HEK293T (cell line): ENCODE measurements at regions not wholly inside any gene's neighbourhood (a gene's known extent, or its start where the extent isn't known, plus 50 kb on each side); places are given as distances from the start of the nearest gene placed in this dataset.

Experiments used
- CTCF ChIA-PET: fragments of 350-600 bp; formaldehyde crosslinking; extraction: SDS; loops from one replicate; lab custom pipeline; 2021; ENCODE audit warnings: antibody characterized with exemption, inconsistent platforms; lab: Yijun Ruan, JAX
- POLR2A ChIA-PET: fragments of 350-600 bp; formaldehyde crosslinking; extraction: SDS; loops from one replicate; lab custom pipeline; 2020; ENCODE audit warnings: antibody characterized with exemption, inconsistent platforms; lab: Yijun Ruan, JAX
- DNase-seq: peaks from one replicate; pipeline ENCODE4 v3.0.0; 2012; ENCODE audit warnings: mixed read lengths; ENCODE audit errors: extremely low spot score
- ARNT ChIP-seq: fragments of 450-650 bp; IDR thresholded peaks from 2 replicates; pipeline ENCODE4 v1.6.1; 2017; ENCODE audit warnings: mild to moderate bottlenecking
- BHLHE40 ChIP-seq: fragments of 450-650 bp; IDR thresholded peaks from 2 replicates; pipeline ENCODE4 v1.6.1; 2016; ENCODE audit warnings: mild to moderate bottlenecking, moderate library complexity, borderline replicate concordance
- CTBP1 ChIP-seq: fragments of 450-650 bp; IDR thresholded peaks from 2 replicates; pipeline ENCODE4 v1.6.1; 2016; ENCODE audit warnings: borderline replicate concordance
- ELF4 ChIP-seq: fragments of 450-650 bp; IDR thresholded peaks from 2 replicates; pipeline ENCODE4 v1.6.1; 2017; ENCODE audit warnings: antibody characterized with exemption
- FOXA1 ChIP-seq: fragments of 450-650 bp; IDR thresholded peaks from 2 replicates; pipeline ENCODE4 v1.6.1; 2016; ENCODE audit warnings: mild to moderate bottlenecking
- FOXK2 ChIP-seq: fragments of 450-650 bp; IDR thresholded peaks from 2 replicates; pipeline ENCODE4 v1.6.1; 2016; ENCODE audit warnings: mild to moderate bottlenecking
- FOXM1 ChIP-seq: fragments of 450-650 bp; IDR thresholded peaks from 2 replicates; pipeline ENCODE4 v1.6.1; 2017; ENCODE audit warnings: mild to moderate bottlenecking, borderline replicate concordance
- HDGF ChIP-seq: fragments of 450-650 bp; IDR thresholded peaks from 2 replicates; pipeline ENCODE4 v1.6.1; 2017; ENCODE audit warnings: antibody characterized with exemption, borderline replicate concordance
- L3MBTL2 ChIP-seq: fragments of 450-650 bp; conservative IDR thresholded peaks from 2 replicates; pipeline ENCODE4 v1.6.1; 2016; ENCODE audit warnings: mild to moderate bottlenecking
- LEF1 ChIP-seq: fragments of 450-650 bp; IDR thresholded peaks from 2 replicates; pipeline ENCODE4 v1.6.1; 2017; ENCODE audit warnings: mild to moderate bottlenecking, borderline replicate concordance
- NFRKB ChIP-seq: fragments of 450-650 bp; IDR thresholded peaks from 2 replicates; pipeline ENCODE4 v1.6.1; 2016; ENCODE audit warnings: mild to moderate bottlenecking, moderate library complexity
- PKNOX1 ChIP-seq: fragments of 450-650 bp; IDR thresholded peaks from 2 replicates; pipeline ENCODE4 v1.6.1; 2016
- SP1 ChIP-seq: fragments of 450-650 bp; IDR thresholded peaks from 2 replicates; pipeline ENCODE4 v1.6.1; 2017
- SUZ12 ChIP-seq: fragments of 450-650 bp; IDR thresholded peaks from 2 replicates; pipeline ENCODE4 v1.6.1; 2016; ENCODE audit warnings: mild to moderate bottlenecking
- TARDBP ChIP-seq: fragments of 450-650 bp; IDR thresholded peaks from 2 replicates; pipeline ENCODE4 v1.6.1; 2016
- ZNF384 ChIP-seq: fragments of 450-650 bp; IDR thresholded peaks from 2 replicates; pipeline ENCODE4 v1.6.1; 2016

DNA sequence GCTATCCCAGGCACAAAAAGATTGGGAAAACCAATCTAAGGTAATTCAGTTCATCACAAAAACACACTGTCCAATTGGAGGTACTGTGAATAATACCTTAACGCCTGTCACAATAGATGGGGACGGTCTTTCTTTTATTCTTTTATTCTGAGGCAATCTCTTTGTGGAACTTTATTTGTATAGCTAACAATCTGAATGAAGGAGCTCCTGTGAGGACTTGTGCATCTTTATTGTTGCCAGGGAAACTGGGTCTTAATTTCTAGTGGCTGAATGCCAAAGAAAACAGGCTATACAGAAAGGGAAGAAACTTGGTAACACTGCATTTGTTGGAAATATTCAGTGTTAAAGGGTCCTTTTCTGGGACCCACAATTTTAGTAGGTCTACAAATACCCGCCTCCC, 546.9 kb upstream of the C9orf72 start:
- TF ChIP-seq ARNT (no peak), SP1 (no peak), ZNF384 (no peak), PKNOX1 (no peak), L3MBTL2 (no peak), TARDBP (no peak), CTBP1 (no peak), BHLHE40 (no peak), FOXM1 (no peak)
- no peak for DNase-seq
- ChIA-PET CTCF (no interaction called here), POLR2A (no interaction called here)

DNA sequence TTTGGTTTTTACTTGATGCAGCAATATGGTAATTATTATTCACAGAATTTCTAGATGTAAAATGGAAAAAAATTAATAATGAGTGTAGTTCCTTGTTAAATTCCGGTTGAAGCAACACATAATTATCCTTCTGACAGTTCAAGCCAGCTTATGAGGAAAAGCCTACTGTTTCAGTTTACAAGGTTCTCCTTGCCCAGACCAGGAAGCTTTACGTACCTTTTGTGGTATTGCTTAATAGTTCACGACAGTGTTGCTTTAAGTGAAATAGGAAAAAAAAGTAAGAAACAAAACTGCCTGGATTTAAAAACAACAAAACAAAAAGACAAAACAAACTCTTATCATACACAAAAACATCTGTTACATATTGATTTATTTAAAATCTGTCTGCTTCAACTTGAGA, 547.3 kb upstream of the C9orf72 start:
- ChIA-PET POLR2A (no interaction called here), CTCF (no interaction called here)
- TF ChIP-seq ZNF384 = no peak
- TF ChIP-seq ARNT = no peak
- TF ChIP-seq HDGF = no peak
- no peak for TF ChIP-seq CTBP1
- TF ChIP-seq L3MBTL2 = no peak
- no peak for TF ChIP-seq TARDBP
- TF ChIP-seq NFRKB = no peak
- TF ChIP-seq ELF4 = no peak
- no peak for TF ChIP-seq SP1
- DNase-seq = no peak

GRCh38 chr9:28121366-28121765, 548.1 kb upstream of the C9orf72 start:
- DNase-seq = no peak
- ChIA-PET CTCF (no interaction called here), POLR2A (no interaction called here)
- TF ChIP-seq ARNT (no peak), HDGF (no peak), L3MBTL2 (no peak), TARDBP (no peak), NFRKB (no peak), LEF1 (no peak), PKNOX1 (no peak), SP1 (no peak)

DNA sequence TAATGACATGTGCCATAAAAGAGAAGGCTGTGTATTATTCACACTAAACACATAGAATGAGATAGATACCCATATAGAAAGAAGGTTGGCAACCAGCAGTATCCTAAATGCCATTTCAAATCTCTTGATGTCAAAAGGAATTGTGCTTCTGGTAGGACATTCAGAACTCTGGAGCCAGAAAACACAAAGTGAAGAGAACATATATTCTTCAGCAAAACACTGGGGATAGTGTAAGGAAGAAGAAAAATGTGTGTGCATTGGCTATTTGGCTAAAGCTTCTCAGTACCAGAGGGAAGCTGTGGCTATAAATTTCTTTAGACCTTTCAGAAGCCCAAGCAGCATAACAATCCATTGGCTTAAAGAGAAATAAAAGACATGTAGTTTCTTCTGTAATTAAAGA, 551.6 kb upstream of the C9orf72 start:
- DNase-seq = no peak
- ChIA-PET CTCF (no interaction called here), POLR2A (no interaction called here)
- TF ChIP-seq LEF1 = no peak
- TF ChIP-seq BHLHE40 = no peak
- TF ChIP-seq PKNOX1 = no peak
- TF ChIP-seq NFRKB = no peak
- TF ChIP-seq ZNF384 = no peak
- TF ChIP-seq CTBP1 = no peak

DNA sequence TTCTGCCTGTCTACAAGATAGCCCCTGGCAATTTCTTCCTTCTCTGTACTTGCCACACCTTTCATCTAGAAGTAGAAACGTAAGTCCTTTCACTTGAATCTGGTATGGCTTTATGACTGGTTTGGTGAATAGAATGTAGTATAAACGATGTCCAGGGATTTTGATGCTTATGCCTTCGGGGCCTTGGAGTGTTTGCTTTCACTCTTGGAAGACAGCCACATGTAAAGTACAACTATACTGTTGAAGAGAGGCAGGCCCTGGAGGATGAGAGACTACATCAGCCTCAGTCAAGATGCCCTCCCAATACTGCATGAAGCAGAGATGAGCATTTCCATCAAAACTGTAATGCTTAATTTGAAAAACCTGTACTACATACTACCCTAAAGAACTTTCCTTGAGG, 553.8 kb upstream of the C9orf72 start:
- ChIA-PET CTCF (no interaction called here), POLR2A (no interaction called here)
- DNase-seq = no peak
- TF ChIP-seq ZNF384 (no peak), BHLHE40 (no peak), TARDBP (no peak), CTBP1 (no peak), NFRKB (no peak), L3MBTL2 (no peak), ARNT (no peak), FOXK2 (no peak), HDGF (no peak), ELF4 (no peak), SP1 (no peak), PKNOX1 (no peak), FOXA1 (no peak), SUZ12 (no peak), FOXM1 (no peak), LEF1 (no peak)

GRCh38 chr9:28134446-28134976, 561.2 kb upstream of the C9orf72 start:
- ChIA-PET POLR2A (no interaction called here), CTCF (no interaction called here)
- DNase-seq = no peak
- TF ChIP-seq L3MBTL2 = no peak
- TF ChIP-seq FOXA1 = no peak
- no peak for TF ChIP-seq BHLHE40
- no peak for TF ChIP-seq SUZ12
- no peak for TF ChIP-seq CTBP1
- TF ChIP-seq TARDBP = no peak
- no peak for TF ChIP-seq FOXK2
- TF ChIP-seq ARNT = no peak
- TF ChIP-seq PKNOX1 = no peak
- TF ChIP-seq ZNF384 = no peak
- TF ChIP-seq ELF4 = no peak
- no peak for TF ChIP-seq SP1
- no peak for TF ChIP-seq HDGF
- no peak for TF ChIP-seq FOXM1
